ENCODE measurements at regions not wholly inside any gene's neighbourhood (a gene's known extent, or its start where the extent isn't known, plus 50 kb on each side); places are given as distances from the start of the nearest gene placed in this dataset.

DNA sequence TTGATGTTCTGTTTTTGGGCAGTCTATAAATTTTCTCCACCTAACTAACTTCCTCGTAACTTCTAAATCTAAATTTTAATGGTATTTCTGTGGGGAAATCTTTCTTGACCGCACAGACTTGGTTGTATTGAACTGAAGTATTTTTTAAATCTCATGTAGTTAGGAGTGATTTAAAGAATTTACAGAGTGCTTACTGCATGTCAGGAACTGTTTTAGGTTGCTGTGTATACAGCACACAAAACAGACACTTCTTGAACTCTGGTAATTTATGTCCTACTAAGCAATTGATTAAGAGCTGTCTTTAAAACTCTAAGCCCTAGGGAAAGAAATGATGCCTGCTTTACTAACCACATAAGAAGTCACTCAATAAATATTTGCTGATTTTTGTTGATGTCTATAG is 1350.2 kb downstream of the ZPLD1 start:
- TF ChIP-seq, protein P1, sequence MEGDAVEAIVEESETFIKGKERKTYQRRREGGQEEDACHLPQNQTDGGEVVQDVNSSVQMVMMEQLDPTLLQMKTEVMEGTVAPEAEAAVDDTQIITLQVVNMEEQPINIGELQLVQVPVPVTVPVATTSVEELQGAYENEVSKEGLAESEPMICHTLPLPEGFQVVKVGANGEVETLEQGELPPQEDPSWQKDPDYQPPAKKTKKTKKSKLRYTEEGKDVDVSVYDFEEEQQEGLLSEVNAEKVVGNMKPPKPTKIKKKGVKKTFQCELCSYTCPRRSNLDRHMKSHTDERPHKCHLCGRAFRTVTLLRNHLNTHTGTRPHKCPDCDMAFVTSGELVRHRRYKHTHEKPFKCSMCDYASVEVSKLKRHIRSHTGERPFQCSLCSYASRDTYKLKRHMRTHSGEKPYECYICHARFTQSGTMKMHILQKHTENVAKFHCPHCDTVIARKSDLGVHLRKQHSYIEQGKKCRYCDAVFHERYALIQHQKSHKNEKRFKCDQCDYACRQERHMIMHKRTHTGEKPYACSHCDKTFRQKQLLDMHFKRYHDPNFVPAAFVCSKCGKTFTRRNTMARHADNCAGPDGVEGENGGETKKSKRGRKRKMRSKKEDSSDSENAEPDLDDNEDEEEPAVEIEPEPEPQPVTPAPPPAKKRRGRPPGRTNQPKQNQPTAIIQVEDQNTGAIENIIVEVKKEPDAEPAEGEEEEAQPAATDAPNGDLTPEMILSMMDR (IDR thresholded peaks at IDR 0.05): no peak
- TF ChIP-seq POLR2A (IDR thresholded peaks at IDR 0.05): no peak

All from body of pancreas (tissue), 4 donors.